Activated naive CD8-positive, alpha-beta T cell (primary cell): ENCODE measurements at regions not wholly inside any gene's neighbourhood (a gene's known extent, or its start where the extent isn't known, plus 50 kb on each side); places are given as distances from the start of the nearest gene placed in this dataset.

Experiments used
- H3K27ac Mint-ChIP-seq: one replicate; pipeline ENCODE4 v1.8.0; 2021; ENCODE audit warnings: mixed read lengths
- H3K27me3 Mint-ChIP-seq: one replicate; pipeline ENCODE4 v1.8.0; 2021; ENCODE audit warnings: mixed read lengths
- H3K36me3 Mint-ChIP-seq: one replicate; pipeline ENCODE4 v1.8.0; 2021; ENCODE audit warnings: mixed read lengths
- H3K4me1 Mint-ChIP-seq: one replicate; pipeline ENCODE4 v1.8.0; 2021; ENCODE audit warnings: low read depth, mixed read lengths
- H3K4me3 Mint-ChIP-seq: one replicate; pipeline ENCODE4 v1.8.0; 2021; ENCODE audit warnings: mild to moderate bottlenecking, mixed read lengths
- H3K9me3 Mint-ChIP-seq: one replicate; pipeline ENCODE4 v1.8.0; 2021; ENCODE audit warnings: low read depth, mixed read lengths

DNA sequence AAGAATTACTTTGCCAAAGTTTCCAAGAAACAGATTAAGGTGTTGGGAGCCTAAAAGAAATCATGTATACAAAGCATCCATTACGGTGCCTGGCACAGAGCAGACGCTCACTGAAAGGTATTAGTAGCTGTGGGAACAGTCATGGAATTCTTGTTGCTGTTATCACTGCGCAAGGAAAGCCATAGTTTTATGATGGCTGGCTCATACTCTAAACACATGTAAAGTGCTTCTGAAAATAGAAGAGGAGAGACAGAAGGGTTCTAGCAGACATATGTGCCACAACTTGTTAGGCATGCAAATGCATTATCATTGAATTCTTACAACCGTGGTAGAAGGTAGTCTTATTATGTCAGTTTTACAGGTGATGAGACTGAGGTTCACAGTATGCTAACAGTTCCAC lies 112.4 kb downstream of the TENT5A start:
- Mint-ChIP-seq H3K4me3 (no peak overlapping the region), H3K36me3 (peaks cover 4% of the 10 kb centered on the region), H3K27me3 (no peaks in the 10 kb centered on the region), H3K4me1 (no peaks in the 10 kb centered on the region), H3K27ac (no peak overlapping the region), H3K9me3 (no peaks in the 10 kb centered on the region)

DNA sequence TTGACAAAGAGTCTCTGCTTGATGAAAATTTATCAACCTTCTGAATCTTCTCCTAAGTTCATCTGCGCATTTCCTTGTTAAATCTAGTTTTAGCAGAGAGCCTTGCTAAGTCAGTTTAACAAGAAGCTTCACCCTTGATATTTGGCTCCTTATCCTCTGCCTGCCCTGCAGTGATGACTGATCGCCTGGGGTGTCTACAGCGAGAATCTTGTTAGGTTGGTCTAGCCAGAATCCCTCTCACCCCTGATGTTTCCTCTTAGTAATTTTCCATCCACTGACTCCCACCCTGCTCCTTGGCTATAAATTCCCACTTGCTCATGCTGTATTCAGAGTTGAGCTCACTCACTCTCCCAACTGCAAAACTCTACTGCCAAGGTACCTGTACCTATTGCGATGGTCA lies 114.1 kb downstream of the TENT5A start:
- Mint-ChIP-seq H3K27ac (no peak overlapping the region), H3K9me3 (no peaks in the 10 kb centered on the region), H3K27me3 (no peaks in the 10 kb centered on the region), H3K4me3 (no peak overlapping the region), H3K4me1 (no peaks in the 10 kb centered on the region), H3K36me3 (peaks cover 4% of the 10 kb centered on the region)

DNA sequence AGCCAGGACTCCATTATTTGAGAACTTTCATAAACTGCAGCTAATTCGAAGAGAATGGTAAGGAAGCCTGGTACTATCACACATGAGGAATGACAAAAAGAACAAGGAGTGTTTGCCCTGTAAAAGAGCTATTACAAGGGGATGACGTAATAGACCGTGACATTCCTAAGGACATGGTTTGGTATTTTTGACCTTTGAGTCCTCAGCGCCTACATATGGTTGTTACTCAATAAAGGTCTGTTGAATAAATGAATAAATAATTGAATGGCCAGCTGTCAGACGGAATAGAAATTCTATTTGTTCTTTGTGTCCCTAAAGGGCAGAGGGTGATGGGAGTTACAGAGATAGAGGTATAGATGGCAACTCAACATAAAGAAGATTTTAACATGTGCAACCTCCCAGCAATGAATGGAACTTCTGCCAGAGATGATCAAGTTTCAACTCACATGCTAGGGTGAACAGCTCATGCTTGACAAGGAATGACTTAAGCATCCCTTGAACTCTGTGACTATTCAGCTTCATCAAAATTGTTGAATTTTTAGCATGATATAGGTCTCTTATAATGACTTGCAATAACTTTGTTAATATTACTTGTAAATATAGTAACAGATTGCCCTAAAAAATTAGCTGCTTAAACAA lies 115.4 kb downstream of the TENT5A start:
- no peaks in the 10 kb centered on the region for H3K27me3 Mint-ChIP-seq
- H3K4me3 Mint-ChIP-seq: no peak overlapping the region
- no peak overlapping the region for H3K27ac Mint-ChIP-seq
- H3K9me3 Mint-ChIP-seq: no peaks in the 10 kb centered on the region
- peaks cover 4% of the 10 kb centered on the region for H3K36me3 Mint-ChIP-seq
- no peaks in the 10 kb centered on the region for H3K4me1 Mint-ChIP-seq

DNA sequence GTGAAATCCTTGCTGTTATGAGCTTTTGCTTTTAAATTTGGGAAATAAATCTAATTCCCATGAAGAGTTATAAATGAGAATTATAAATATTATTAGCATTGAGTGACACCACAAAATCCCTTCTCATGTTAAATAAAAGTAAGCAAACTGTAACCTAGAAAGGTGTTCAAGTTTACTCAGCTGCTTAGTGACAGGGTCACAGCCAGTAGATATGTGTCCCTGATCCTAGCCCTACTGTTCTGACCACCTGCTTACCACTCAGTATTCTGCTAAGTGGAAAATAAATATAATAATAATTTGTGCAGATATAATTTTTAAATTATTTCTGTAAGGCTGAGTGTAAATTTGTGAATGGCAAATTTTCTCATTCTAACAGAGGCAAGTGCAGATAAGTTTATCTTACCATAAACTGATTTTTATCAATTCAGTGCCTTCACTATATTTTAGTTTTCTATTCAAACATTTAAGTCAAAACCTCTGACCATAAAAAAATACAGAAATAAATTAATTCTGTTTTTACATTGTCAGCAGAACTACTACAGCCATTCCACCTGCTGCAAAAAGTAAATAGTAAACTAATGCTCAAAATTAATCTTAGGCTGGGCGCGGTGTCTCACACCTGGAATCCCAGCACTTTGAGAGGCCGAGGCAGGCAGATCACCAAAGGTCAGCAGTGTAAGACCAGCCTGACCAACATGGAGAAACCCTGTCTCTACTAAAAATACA lies 118.2 kb downstream of the TENT5A start:
- Mint-ChIP-seq H3K4me1 (no peaks in the 10 kb centered on the region), H3K4me3 (no peak overlapping the region), H3K36me3 (no peaks in the 10 kb centered on the region), H3K27me3 (no peaks in the 10 kb centered on the region), H3K9me3 (peaks cover 12% of the 10 kb centered on the region), H3K27ac (no peak overlapping the region)

DNA sequence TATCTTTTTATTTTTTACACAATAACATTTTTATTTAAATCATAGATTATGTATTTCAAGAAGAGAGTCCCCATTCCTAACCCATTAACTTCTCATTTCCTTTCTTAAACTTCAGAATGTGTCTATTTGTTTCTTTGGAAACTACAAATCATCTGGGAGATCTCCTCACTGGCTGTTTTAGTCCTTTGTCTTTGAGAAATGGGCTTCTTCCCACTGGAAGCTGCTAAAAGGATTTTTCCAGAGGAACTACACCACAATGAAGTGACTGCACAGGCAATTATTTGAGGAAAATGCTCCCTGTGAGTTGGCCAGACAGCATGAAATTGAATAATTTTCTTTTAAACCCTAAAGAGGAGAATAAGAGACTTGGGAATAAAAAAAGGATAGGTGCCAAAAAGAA lies 119.1 kb downstream of the TENT5A start:
- no peak overlapping the region for H3K4me3 Mint-ChIP-seq
- H3K36me3 Mint-ChIP-seq: no peaks in the 10 kb centered on the region
- H3K9me3 Mint-ChIP-seq: peaks cover 12% of the 10 kb centered on the region
- H3K27ac Mint-ChIP-seq: no peak overlapping the region
- no peaks in the 10 kb centered on the region for H3K4me1 Mint-ChIP-seq
- H3K27me3 Mint-ChIP-seq: no peaks in the 10 kb centered on the region

DNA sequence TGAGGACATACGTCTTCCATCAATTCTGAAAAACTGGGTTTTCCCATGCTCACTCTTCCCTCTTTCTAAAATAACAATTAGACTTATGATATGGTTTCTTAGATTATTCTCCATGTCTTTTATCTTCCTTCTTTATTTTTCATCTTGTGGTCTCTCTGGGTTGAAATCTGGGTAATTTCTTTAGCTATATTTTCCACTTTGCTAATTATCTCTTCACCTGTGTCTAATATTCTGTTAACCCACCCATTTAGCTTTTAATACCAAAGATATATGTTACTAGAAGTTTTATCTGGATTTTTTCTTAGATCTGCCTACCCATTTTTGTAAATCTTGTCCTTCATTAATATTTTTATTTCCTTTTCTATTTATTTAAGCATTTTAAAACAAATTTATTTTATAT lies 121.8 kb downstream of the TENT5A start:
- no peaks in the 10 kb centered on the region for H3K4me1 Mint-ChIP-seq
- no peaks in the 10 kb centered on the region for H3K27me3 Mint-ChIP-seq
- no peak overlapping the region for H3K27ac Mint-ChIP-seq
- no peak overlapping the region for H3K4me3 Mint-ChIP-seq
- H3K9me3 Mint-ChIP-seq: peaks cover 12% of the 10 kb centered on the region
- no peaks in the 10 kb centered on the region for H3K36me3 Mint-ChIP-seq

DNA sequence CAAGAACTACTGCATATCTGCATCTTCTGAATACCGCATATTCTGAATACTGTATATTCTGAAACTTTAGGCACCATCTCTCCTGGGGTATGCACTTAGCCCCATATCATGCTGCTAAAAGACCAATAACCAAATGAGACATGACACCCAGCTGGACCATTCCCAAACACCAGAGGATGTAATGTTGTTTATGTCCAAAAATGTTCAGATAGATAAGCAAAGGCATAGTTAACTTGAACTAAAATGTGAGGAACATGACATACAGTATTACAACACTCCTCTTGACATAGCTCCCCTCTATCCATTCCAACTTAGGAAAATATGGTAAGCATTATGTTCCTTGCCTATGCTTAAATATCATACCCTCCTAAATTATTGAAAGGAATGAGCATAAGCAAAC lies 127.3 kb downstream of the TENT5A start:
- Mint-ChIP-seq H3K4me3 (no peak overlapping the region), H3K36me3 (no peaks in the 10 kb centered on the region), H3K9me3 (peaks cover under 1% of the 10 kb centered on the region), H3K27me3 (no peaks in the 10 kb centered on the region), H3K4me1 (no peaks in the 10 kb centered on the region), H3K27ac (no peak overlapping the region)

DNA sequence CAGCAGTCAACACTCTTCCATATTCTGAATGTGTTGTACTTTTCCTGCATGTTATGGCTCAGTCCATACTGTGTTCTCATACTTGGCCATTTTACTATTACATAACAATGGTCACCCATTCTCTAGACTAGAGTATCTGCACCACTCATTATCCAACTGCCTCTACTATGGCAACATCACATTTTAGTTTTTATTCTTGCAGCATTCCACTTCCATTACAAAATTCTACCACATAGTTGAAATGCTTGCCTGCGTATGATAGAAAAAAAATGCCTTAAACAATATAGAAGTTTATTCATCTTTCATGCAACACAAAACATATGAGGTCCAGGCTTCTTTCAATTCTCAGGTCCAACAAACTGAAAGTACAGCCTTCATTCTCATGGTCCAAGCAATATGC lies 128.0 kb downstream of the TENT5A start:
- Mint-ChIP-seq H3K27me3 (no peaks in the 10 kb centered on the region), H3K4me1 (no peaks in the 10 kb centered on the region), H3K36me3 (no peaks in the 10 kb centered on the region), H3K9me3 (no peaks in the 10 kb centered on the region), H3K4me3 (no peak overlapping the region), H3K27ac (no peak overlapping the region)

DNA sequence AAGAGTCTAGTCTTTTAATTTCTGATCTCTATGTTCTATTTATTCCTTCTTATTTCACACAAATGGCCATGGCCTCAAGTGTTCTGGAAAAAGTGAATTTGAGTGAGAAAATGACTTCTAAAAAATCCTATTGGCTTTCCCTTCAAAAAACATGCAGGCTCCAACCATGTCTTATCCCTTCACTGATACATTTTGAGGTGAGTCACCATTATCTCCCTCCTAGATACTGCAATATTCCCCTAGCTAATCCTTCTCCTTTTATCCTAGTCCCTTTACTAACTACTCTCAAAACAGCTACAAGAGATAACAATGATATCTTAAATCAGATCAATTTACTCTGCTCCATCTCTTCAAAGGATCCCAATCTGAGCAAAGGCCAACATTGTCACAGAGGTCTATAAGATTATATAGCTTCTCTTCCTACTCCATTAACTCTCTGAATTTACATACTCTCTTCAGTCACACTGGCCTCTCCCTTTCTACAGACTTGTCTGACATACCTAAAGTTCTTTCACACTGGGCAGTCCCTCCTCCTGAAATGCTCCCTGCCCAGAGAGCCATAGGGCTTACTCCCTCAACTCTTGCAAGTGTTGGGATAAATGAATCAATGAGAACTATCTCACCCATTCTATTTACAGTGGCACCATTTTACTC lies 129.2 kb downstream of the TENT5A start:
- Mint-ChIP-seq H3K4me1 (no peaks in the 10 kb centered on the region), H3K36me3 (no peaks in the 10 kb centered on the region), H3K27ac (no peak overlapping the region), H3K9me3 (no peaks in the 10 kb centered on the region), H3K27me3 (no peaks in the 10 kb centered on the region), H3K4me3 (no peak overlapping the region)

DNA sequence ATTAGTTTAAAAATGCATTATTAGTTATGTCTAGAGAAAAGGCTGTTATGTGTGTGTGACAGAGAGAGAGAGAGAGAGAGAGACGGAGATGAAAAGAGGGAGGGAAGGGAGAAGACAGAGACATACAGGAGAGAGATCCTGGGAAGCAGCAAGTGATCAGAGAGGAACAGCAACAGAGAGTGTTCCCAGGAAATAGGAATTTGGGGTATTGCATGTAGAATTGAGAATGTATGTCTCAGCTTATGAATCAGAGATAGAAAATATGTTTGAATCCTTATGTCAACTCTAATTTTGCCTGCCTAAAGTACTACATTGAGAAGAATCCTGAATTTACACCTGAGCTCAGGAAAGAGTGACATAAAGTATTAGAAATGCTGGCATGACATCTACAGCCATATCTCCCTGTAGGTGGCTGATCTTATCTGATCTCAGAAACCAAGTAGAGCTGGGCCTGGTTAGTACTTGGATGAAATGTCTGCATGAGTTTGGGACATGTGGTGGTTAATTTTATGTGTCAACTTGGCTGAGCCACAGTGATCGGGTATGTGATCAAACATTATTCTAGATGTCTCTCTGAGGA lies 130.6 kb downstream of the TENT5A start:
- Mint-ChIP-seq H3K27ac (no peak overlapping the region), H3K27me3 (no peaks in the 10 kb centered on the region), H3K4me3 (no peak overlapping the region), H3K9me3 (no peaks in the 10 kb centered on the region), H3K4me1 (no peaks in the 10 kb centered on the region), H3K36me3 (no peaks in the 10 kb centered on the region)

DNA sequence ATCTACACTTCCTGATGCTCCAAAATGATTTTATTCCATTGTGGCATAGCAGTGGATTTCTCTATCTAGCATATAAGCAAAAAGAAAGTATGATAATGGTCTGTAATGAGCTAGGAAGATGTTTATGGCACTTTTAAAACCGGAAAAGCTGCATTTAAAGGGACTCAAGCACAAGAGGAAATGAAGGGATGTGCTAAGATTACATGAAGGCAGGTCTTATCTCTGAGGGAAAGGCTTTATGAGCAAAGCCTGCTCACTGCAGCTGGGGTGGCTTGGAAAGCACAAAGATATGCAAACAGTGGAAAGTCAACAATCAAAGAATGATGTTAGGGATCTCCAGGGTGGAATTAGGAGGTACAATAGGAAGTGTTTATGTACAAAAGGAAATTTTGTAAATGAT lies 138.2 kb downstream of the TENT5A start:
- H3K36me3 Mint-ChIP-seq: no peaks in the 10 kb centered on the region
- no peak overlapping the region for H3K27ac Mint-ChIP-seq
- H3K4me1 Mint-ChIP-seq: peaks cover 8% of the 10 kb centered on the region
- no peaks in the 10 kb centered on the region for H3K9me3 Mint-ChIP-seq
- no peaks in the 10 kb centered on the region for H3K27me3 Mint-ChIP-seq
- no peak overlapping the region for H3K4me3 Mint-ChIP-seq

DNA sequence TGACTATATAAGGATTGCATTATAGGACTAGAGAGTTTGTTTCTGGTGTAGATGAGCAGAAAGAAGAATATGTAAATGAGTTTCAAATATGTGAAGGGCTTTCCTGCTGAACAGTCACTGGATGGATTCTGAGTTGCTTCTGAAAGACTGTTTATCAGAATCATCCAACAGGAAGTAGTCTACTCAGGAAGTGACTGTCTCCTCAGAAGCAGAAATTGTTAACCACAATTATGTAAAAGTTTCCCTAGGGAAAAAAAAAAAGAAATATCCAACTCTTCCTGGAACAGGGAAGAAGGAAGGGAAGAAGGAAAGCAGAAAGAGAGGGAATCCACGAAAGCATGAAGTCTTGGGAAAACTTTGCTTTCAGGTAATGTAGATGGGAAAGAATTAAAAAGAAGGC lies 138.9 kb downstream of the TENT5A start:
- H3K4me3 Mint-ChIP-seq: no peak overlapping the region
- peaks cover 8% of the 10 kb centered on the region for H3K4me1 Mint-ChIP-seq
- no peak overlapping the region for H3K27ac Mint-ChIP-seq
- no peaks in the 10 kb centered on the region for H3K9me3 Mint-ChIP-seq
- no peaks in the 10 kb centered on the region for H3K27me3 Mint-ChIP-seq
- H3K36me3 Mint-ChIP-seq: no peaks in the 10 kb centered on the region

DNA sequence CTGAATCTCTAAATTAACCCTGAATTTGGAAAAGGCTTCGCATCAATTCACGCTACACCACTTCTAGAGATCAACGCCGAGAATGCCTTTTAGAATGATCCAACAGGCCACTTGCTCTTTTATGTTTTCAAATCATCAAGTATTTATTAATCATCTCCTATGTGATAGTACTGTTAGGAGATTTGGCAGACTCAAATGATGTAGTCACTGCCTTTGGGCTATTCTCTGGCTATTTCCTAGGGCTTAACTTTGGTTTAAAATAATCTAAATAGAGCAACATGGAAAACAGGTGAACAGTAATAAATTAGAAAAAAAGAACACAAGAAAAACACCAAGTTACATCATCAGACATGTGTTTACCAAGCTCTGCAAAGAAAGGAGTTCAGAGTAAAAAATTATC lies 140.3 kb downstream of the TENT5A start:
- H3K4me3 Mint-ChIP-seq: no peak overlapping the region
- H3K9me3 Mint-ChIP-seq: no peaks in the 10 kb centered on the region
- H3K4me1 Mint-ChIP-seq: peaks cover 8% of the 10 kb centered on the region
- H3K36me3 Mint-ChIP-seq: no peaks in the 10 kb centered on the region
- H3K27me3 Mint-ChIP-seq: no peaks in the 10 kb centered on the region
- H3K27ac Mint-ChIP-seq: no peak overlapping the region

DNA sequence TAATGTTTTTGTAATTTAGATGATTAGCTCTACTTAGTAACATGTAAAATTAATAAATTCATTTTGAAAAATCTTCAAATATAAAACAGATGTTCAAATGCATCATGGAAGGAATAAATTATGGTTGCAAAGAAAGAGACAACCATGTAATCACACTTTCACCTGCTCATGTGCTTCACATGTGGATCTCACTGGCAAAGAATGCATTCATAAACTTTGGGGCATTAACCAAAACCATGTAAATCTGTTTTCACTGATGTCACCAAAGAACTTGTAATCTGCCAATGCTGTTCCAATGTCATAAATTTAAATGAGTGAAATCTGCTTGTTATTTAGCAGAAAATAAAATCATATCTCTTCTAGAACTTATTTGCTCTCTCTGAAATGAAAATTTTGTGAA lies 142.7 kb downstream of the TENT5A start:
- no peaks in the 10 kb centered on the region for H3K36me3 Mint-ChIP-seq
- no peaks in the 10 kb centered on the region for H3K27me3 Mint-ChIP-seq

DNA sequence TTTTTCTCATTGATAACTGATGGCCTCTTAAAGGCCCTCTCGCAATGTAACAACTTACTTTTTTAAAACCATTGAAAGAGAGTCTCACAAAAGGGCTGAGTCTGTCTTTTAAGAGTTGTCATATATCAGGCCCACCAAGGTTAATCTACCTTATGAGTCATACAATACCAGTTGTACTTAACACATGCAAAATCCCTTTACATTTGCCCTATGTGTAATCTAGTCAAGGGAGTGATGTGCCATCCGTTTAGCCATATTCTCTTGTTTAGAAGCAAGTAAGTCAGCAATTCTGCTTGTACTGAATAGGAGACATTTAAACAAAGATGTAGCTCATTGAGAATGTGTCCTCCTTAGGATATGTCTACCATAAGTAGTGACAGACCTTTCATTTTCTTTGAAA lies 143.7 kb downstream of the TENT5A start:
- Mint-ChIP-seq H3K27me3 (no peaks in the 10 kb centered on the region), H3K9me3 (no peaks in the 10 kb centered on the region), H3K4me1 (peaks cover 4% of the 10 kb centered on the region), H3K4me3 (no peak overlapping the region), H3K36me3 (no peaks in the 10 kb centered on the region), H3K27ac (no peak overlapping the region)

More for the DNA sequence above, 142.7 kb downstream of the TENT5A start:
- no peak overlapping the region for H3K27ac Mint-ChIP-seq
- H3K4me3 Mint-ChIP-seq: no peak overlapping the region
- H3K9me3 Mint-ChIP-seq: no peaks in the 10 kb centered on the region
- H3K4me1 Mint-ChIP-seq: peaks cover 8% of the 10 kb centered on the region
